Stimulated activated CD8-positive, alpha-beta memory T cell treated with anti-CD3 and anti-CD28 coated beads, Interleukin-15, amount 100 ng/mL, for 48 hours (primary cell): ENCODE measurements at regions not wholly inside any gene's neighbourhood (a gene's known extent, or its start where the extent isn't known, plus 50 kb on each side); places are given as distances from the start of the nearest gene placed in this dataset.

Experiments used
- DNase-seq, 2 donors: peaks; one replicate each; pipeline ENCODE4 v3.0.0-alpha.2; 2020; ENCODE audit warnings: low read depth in 2 of 2

DNA sequence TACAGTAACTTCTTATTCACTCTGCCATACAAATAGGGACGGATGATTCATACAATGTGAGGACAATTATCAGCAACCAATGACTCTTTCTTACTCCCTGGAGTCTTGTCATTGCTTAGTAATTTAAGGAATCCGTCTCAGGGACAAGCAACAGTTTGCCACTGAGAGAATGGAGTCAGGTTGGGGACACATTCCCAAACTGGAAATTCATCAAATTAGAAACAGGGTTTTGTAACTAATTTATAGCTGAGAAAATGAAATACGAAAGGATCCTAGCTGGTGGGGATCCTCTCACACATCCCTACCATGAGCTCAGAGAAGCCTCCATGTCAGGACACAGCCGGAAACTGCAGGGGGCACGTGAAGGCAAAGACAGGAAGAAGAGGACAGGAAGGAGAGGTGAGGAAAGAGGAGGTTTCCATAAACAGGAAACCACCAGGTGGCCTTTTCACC is 50.4 kb upstream of the KDR start:
- no peak for DNase-seq

DNA sequence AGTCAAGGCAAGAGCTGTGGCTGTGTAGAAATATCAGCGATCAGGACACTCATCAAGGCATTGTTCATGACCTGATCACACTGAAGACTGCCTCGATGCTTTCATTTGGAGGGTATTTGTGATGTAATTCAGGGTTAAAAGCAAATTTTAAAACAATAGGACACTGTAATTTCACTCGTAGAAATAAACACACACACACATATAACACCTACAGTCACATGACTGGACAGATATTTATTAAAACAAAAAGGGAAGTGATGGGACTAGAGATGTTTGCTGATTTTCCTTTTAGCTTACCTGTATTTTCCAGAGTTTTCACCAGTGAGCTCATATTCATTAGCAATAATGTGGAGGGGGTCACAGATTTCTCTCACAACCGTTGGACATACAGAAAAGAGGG is 51.1 kb upstream of the KDR start:
- no peak for DNase-seq

DNA sequence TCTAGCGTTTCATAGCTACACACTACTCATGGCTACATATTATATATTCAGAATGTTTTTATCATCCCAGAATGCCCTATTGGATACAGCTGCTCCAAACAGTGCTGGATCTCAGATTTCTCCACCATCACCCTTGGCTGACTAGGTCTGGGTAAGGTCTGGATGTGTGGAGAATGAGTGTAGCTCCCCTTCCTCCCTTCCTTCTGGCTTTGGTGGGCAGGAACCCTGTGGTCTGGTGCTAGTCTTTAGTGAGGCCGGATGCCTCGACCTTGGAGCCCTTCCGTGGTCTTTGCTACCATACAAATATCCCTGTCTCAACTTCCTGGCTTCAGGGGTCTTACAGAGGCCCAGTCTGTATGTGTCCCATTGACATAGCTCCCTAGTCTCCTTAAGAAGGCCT is 52.1 kb upstream of the KDR start:
- no peak for DNase-seq

DNA sequence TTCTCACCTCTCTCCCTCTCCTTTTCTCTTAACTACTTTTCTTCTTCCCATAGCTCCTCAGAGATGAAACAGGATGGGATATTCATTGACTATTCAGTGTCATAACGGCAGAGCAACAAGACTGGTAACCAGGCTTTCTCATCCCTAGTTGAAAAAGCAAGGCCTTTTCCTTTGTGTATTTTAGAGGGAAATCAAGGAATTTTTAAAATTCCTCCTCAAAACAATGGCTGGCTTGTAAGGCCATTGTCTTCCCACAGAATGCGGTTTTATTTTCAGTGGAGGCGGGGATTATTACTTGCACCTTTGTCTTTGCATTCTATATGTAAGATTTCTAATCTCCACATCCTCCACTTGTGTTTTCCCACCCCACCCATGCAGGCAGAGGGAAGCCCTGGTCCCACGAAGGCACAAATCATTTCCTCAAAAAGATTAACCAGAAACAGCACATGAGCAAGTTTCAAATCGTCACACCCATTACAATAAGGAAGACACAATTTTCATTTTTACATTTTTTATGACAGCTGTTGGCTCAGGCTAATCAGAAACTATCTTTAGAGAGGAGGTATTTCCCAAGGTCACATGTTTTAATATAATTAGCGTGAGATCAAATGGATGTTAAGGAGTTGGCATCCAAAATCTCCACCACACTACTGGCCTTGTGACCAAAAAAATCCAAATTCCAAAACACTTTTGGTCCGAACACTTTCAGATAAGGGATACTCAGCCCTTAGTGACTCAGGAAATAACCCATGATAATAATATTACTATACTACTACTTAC is 53.0 kb upstream of the KDR start:
- DNase-seq, result no peak

DNA sequence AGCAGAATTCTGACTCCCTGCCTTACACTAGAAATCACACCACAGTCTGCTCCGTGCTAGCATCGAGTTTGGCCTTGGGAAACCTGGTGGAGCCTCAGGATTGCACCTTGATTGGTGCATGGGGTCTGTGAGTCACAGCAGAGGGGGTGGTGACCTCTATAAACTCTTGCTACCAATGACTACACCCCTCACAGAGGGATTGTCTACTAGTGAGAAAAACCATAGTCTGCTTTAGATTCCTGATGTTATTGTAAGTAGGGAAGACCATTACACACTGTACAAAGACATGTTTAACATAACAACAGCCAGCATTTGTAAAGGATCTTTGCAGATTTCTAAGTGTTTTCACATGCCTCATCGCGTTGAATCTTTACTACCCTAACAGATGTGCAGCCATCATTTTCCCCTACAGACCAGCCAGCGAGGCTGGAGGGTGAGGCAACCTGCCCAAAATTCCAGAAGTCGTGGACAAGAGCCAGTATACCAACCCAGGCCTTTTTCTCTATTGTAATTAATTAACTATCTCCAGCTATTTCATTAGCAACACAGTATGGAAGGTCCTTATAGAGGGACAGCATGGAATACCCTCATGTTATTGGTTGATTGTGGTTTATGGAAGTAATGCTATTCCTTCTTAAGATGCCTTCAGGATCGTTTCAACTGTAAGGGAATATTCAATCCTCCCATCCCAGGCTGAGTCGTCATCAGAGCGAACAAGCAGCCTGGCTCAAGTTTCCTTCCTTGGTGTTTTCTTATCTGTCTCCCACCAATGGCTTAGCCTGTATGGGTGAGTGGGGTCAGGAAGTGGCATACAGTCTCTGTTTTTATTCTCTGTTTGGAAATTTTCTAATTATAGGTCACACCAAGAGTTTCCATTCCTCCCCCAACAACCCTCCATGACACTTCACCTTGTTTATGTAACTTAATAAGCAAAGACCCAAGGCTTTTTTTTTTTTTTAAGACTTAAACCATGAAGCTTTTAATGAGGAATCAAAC is 55.9 kb upstream of the KDR start:
- DNase-seq, result no peak

DNA sequence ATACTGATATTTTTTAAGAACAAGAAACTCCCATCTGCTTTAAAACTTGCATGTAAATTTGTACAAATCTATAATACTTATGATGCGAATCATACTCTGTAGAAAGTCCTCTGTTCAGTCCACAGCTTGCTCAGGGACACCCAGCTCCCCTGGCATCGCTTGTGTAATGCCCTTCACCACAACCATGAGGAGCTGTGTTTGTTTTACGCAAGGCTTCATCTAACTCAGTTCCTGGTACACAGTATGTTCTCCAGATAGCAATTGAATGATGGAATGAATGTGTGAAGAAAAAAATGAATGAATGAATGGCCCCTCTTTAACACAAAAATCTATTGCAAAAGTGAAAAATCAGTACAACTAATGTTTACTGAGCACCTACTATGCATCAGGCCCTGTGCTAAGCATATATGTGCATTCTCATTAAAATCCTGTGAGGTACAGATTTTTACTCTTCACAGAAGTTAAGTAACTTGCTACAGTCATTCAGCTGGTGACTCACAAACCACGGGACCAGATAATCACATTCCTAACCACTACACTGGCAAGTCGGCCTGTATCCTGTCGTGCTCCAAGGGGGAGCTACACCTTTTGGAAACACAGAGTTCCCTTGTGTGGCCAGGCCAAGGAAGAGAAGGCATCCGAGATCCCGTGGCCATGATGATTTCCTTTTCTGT is 58.7 kb upstream of the KDR start:
- peak in 1 of 2 donors; percentile 1 for DNase-seq

DNA sequence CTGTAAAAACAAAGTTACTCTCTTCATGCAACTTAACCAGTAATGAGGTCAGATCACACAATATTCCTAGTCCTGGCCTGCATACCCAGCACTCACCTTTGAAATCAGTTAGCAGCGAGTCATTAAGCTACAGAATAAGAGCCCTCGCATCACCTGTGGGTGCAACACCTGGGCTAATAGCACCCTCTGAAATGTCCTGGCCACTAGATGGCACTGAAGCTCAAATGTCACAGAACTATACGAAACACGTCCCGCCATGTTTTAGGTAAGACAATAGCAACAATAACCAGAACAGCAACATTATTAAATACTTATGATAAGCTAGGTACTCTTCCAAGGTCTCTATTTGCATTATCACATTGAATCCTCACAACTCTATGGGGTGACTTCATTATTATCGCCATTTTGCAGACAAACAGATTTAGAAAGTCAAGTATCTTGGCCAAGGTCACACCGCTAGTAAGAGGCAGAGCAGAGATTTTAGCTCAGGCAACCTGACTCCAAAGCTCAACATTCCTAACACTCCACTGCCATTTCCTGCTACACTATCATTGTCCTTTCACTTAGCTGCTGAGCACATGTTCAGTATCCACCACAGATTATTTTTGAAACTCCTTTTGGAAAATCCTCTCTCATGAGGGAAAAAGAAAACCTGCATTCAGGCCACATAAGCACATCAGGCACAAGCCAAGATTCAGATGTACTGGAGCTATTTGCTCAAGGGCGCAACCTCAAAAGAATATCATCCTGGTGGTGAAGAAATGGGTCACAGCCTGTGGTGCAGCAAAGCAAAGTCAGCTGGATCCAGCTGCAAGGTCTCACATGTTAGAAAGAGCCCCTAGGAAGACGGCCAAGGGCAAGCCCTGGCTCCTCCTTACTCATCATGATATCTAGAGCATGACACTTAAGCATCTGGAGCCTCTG is 59.5 kb upstream of the KDR start:
- DNase-seq, result peak in 1 of 2 donors; percentile 6

DNA sequence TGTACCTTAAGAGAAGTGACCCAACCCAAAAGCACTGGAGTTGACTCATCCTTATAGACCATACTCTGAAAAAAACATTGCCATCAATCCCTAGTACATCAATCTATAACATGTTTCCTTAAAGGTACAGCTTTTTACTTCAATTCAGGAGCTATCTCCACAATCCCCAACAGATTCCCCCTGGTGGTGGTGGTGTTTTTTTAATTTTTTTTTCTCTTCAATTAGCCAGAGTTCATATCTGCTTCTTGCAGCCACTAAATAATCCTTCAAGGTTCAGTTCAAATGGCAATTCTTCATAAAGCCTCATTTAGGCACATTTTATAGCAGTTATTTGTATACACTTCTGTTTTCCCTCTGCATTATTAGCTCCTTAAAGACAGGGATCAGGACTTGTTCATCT is 60.7 kb upstream of the KDR start:
- no peak for DNase-seq

DNA sequence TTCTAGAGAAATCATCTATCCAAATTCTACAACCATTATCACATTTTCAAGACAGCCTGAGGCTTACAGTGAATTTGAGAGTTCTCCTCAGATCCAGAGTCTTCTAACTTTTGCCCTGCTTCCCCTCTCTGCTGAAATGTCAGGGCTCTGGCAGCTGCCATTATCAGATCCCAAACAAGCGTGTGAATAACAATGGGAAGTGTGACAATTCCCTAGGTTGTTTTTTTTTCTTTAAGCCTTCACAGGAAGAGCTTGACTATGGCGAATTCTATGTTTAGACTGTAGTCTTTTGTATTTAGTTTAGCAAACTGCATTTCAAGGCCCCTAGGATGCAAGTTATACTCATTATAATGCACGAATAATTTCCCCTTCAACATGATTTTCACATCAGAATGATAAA is 61.3 kb upstream of the KDR start:
- no peak for DNase-seq

DNA sequence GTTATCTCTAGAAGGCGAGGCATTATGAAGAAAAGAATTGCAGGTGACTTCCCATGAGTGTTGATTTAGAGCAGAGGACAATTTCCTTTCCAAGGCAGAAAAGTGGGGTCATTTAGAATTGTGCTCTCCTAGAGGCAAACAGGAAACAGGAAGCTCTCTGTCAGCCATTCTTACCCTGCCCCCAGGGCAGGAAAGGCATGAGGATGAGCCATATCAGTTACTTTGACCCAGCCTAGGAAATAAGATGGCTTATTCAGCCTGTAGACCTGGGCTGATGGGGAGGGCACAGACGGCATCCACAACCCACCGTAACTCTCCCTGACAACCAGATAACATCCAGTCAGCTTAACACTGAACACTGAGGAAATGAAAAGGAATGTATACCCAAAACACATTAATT is 88.8 kb upstream of the KDR start:
- no peak for DNase-seq

DNA sequence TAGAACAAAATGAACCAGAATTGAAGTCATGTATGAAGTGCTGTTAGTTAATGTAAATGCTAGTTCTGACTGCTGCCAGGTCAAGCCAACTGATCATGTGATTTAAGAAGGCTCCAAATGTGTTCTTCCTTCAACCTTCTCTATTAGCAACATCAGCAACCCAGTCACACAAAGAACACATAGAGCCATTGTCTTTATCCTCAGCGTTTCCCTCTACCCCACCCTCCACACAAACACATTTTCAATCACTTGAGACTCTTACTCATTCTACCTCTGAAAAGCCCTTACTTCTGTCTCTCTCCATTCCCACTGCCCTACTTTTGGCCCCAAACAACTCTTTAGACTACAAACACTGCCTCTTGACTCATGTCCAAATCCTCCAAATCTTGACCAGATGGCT is 89.7 kb upstream of the KDR start:
- DNase-seq, result no peak

DNA sequence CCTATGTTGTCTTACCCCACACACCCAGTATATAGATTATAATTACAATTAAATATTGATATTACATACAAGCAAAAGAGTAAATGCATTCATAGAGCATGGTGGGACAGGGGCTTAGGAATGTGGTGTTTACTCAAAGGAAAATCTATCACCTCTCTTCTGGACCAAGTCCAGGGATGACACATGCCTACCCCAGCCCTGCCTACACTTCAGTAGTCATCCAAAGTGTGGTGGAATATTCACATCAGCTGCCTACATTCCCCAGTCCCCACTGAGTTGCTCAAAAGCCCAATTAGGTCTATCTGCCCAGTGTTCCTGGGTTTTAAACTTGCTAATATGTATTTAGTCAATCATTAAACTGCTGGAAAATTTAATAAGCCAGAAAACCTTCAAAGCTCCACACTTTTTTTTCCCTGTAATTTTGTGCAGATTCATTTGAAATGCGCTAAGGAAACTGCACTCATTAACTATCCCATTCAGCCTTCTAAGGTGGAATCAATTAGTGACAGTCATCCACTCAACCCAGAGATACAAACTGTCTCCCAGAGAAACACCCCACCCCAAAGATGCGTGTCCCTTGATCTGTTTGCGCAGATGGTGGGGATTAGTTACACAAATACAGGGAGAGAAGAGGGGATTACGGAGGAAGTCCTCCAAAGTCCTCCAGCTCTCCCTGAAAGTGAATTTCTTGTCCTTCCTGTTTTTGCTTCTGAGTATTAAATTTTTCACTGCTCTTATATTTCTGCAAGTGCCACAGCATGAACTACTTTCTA is 91.7 kb upstream of the KDR start:
- DNase-seq, result no peak

DNA sequence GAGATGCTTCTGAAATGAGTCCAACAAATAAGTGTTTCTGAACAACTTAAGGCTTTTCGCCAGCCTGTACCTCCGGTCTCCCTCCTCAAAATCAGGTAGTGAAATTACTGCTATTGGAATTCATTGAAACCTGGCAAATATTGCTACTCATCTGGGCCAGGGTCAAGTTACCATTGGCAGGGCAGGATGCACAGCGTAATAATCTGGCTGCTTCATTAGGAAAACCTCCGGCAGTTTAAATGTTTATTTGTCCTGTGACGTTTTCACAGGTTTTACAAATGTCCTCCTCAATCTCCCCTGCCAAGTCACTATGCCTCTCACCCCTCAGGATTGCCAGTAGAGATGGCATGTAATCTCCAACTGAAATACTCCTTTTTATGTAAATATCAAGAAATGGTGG is 92.6 kb upstream of the KDR start:
- no peak for DNase-seq

DNA sequence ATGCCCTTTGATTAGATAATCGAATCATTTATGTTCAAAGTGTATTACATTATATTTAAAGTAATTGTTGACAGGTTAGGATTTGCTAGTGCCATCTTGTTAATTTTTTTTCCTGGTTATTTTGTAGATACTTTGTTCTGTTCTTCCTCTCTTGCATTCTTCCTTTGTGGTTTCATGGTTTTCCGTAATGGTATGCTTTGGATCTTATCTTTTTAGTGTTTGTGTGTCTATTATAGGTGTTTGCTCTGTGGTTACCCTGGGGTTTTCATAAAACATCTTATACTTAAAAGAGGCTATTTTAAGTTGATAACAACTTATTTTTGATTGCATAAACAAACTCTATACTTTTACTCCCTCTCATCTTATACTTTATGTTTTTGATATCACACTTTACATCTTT is 108.2 kb upstream of the SRD5A3 start:
- DNase-seq, result no peak

DNA sequence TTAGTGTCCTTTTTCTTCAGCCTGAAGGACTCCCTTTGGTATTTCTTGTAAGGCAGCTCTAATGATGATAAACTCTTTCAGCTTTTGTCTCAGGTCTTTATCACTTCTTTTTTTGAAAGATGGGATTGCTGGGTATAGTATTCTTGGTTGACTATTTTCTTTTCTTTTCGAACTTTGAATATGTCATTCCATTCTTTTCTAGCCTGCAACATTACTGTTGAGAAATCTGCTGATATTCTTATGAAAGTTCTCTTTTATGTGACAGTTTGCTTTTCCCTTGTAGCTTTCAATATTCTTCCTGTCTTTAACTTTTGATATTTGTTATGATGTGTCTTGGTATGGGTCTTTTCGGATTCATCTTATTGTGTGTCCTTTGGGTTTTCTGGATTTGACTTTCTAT is 107.6 kb upstream of the SRD5A3 start:
- no peak for DNase-seq

DNA sequence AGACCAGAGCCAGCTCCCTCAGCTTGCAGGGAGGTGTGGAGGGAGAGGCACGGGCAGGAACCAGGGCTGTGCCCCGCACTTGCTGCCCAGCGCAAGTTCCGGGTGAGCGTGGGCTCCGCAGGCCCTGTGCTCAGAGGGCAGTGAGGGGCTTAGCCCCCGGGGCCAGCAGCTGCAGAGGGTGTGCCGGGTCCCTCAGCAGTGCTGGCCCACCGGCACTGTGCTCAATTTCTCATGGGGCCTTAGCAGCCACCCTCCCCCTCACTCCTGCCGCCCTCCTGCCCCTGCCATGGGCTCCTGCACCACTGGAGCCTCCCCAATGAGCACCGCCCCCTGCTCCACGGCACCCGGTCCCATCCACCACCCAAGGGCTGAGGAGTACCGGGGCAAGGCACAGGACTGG is 104.6 kb upstream of the SRD5A3 start:
- DNase-seq, result no peak

DNA sequence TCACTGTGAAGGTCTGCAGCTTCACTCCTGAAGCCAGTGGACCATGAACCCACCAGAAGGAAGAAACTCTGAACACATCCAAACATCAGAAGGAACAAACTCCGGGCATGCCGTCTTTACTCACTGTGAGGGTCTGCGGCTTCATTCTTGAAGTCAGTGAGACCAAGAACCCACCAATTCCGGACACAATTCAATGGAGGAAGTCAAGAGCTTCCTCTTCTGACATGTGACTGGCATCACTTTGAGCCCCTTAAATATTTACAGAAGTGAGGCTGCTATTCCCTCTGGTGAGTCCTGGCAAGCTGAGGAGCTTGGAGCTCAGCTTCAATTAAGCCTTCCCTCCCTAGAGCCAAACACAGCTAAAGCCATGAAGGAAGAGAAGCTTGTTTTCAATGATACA is 103.5 kb upstream of the SRD5A3 start:
- DNase-seq, result no peak

DNA sequence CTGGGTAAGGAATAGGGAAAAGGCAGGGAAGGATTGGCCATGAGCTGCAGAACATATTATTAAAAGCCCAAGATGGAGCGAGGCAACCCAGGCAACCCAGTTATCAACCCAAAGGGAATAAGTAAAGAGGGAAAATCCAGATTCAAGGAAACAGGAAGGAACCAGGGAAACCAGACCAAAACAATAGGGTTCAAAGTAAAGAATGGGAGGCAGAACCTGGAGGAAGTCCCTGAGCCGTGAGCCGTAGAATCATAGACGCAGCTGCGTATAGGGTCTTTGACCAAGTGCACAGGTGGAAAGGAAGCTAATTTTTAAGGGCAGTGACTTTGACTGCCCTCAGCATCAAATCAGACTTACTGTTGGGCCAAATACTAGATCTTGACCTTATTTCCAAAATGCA is 98.5 kb upstream of the SRD5A3 start:
- DNase-seq, result no peak

DNA sequence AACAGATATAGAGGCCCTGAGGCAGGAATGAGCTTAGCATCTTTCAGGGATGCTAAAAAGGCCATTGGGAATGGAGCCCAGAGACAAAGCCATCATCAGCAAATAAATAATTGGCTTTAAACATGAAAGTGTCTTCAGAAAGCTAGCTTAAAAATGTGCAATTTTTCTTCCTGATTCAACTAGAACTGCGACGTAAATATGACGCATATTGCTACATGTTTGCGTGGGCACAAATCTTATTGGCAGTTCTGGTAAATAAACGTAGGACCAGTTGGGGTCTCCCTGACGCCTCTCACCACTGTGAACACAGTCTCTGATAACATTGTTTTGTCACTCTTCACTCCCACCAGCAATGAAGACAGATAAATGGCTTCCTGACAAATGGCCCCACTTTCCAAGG is 97.3 kb upstream of the SRD5A3 start:
- DNase-seq, result no peak

DNA sequence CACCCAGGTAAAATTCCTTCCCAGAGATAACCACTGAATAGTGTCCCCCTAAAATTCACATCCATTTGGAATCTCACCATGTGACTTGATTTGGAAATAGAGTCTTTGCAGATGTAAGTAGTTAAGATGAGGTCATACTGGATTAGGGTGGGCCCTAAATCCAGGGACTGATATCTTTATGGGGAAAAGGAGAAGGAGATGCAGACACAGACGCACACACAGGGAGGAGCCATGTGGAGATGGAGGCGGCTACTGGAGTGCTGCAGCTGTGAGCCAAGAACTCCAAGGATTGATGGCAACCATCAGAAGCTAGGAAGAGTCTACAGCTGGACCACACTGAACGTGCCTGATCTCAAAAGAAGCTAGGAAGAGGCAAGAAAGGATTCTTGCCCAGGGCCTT is 96.6 kb upstream of the SRD5A3 start:
- DNase-seq, result no peak

DNA sequence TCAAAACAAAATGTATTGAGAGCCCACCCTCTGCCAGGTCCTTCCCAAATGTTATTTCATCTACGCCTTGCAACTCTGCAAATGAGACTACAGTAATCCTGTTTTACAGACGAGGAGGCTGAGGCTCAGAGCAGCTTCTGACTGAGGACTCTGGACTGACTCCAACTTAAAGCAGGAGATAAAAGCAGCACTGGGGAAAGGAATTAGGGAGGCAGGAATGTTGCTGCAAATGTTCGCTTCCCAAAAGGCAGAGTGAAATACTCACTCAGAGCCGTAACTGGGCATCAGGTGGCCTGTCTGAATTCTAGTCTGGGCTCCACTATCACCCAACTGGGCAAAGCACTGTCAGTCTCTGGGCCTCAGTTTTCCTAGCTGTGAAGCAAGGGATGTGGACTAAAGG is 94.7 kb upstream of the SRD5A3 start:
- DNase-seq, result no peak
